Ishikawa (cell line): ENCODE measurements at regions not wholly inside any gene's neighbourhood (a gene's known extent, or its start where the extent isn't known, plus 50 kb on each side); places are given as distances from the start of the nearest gene placed in this dataset.

Experiments used
- CEBPB ChIP-seq: IDR thresholded peaks from 2 replicates; pipeline ENCODE4 v1.6.1; 2012
- EGR1 ChIP-seq: IDR thresholded peaks from 2 replicates; pipeline ENCODE4 v1.6.1; 2012
- EP300 ChIP-seq: IDR thresholded peaks from 2 replicates; pipeline ENCODE4 v1.6.1; 2012; ENCODE audit warnings: borderline replicate concordance
- MAX ChIP-seq: IDR thresholded peaks from 2 replicates; pipeline ENCODE4 v1.6.1; 2012
- YY1 ChIP-seq: IDR thresholded peaks from 2 replicates; pipeline ENCODE4 v1.6.1; 2012; ENCODE audit warnings: low read depth

GRCh38 chr5:138659561-138659960, 84.4 kb upstream of the HSPA9 start:
- TF ChIP-seq MAX (no peak), CEBPB (no peak), YY1 (no peak), EGR1 (no peak), EP300 (no peak)
